ENCODE measurements at regions not wholly inside any gene's neighbourhood (a gene's known extent, or its start where the extent isn't known, plus 50 kb on each side); places are given as distances from the start of the nearest gene placed in this dataset.

DNA sequence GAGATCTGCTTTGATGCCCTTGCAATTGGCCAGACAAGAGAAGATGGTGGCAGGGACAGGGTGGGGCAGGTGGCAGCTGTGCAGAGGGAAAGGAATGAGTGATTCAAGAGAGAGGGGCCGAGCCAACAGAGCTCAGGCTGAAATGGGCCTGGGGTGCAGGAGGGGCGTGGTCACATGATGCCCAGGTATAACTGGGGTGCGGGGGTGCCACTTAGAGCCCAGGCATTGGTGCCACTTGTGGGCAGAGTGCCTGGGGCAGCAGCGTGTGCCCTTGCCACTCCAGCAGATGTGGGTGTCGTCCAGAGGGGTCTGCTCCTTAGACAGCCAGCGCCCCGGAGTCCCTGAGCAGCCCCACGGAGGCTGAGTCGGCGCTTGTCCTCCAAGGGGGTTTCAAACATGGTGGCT lies 88.7 kb downstream of the PLXNA1 start:
- no peak for TF ChIP-seq POLR2A (IDR thresholded peaks at IDR 0.05; ENCODE audit: low read depth, low read length)
- TF ChIP-seq POLR2AphosphoS5 (IDR thresholded peaks at IDR 0.05; ENCODE audit: low read depth, low read length): no peak
